Chondrocyte (in vitro differentiated cells): ENCODE measurements at regions not wholly inside any gene's neighbourhood (a gene's known extent, or its start where the extent isn't known, plus 50 kb on each side); places are given as distances from the start of the nearest gene placed in this dataset.
"Not testable (repeated sequence)": the region's sequence is repeated elsewhere in the genome, so short reads cannot be mapped to it uniquely, and the experiment has no call there.

Experiments used
- DNase-seq: peaks from one replicate; pipeline ENCODE4 v3.0.0; 2021; ENCODE audit warnings: mixed read lengths, low spot score
- H3K27ac Mint-ChIP-seq: one replicate; pipeline ENCODE4 v1.8.0; 2021; ENCODE audit warnings: mild to moderate bottlenecking, moderate library complexity, mixed read lengths; ENCODE audit not compliant: unreplicated experiment
- H3K27me3 Mint-ChIP-seq: 2 replicates; pipeline ENCODE4 v1.8.0; 2021; ENCODE audit warnings: low read depth, mixed read lengths
- H3K36me3 Mint-ChIP-seq: 2 replicates; pipeline ENCODE4 v1.8.0; 2021; ENCODE audit warnings: low read depth, mixed read lengths
- H3K4me1 Mint-ChIP-seq: 2 replicates; pipeline ENCODE4 v1.8.0; 2021; ENCODE audit warnings: low read depth, mild to moderate bottlenecking, mixed read lengths
- H3K4me3 Mint-ChIP-seq: one replicate; pipeline ENCODE4 v1.8.0; 2021; ENCODE audit warnings: mild to moderate bottlenecking, moderate library complexity, mixed read lengths; ENCODE audit not compliant: unreplicated experiment
- H3K9me3 Mint-ChIP-seq: 2 replicates; pipeline ENCODE4 v1.8.0; 2021; ENCODE audit warnings: low read depth, mixed read lengths
- CTCF ChIP-seq: fragments of 200-600 bp; sonication (generic); IDR thresholded peaks from 2 replicates; pipeline ENCODE4 v1.5.0; 2021; ENCODE audit warnings: antibody characterized with exemption, mild to moderate bottlenecking, moderate library complexity

- Mint-ChIP-seq H3K4me1 (peaks cover 27% of the 10 kb centered on the region), H3K36me3 (no peaks in the 10 kb centered on the region), H3K27me3 (no peaks in the 10 kb centered on the region), H3K27ac (no peak overlapping the region), H3K4me3 (no peak overlapping the region), H3K9me3 (no peaks in the 10 kb centered on the region)
- no peak for TF ChIP-seq CTCF
- DNase-seq: no peak
Observed at GRCh38 chr7:17046259-17046658, 164.5 kb upstream of the AGR3 start.

GRCh38 chr7:17046666-17047065, 164.9 kb upstream of the AGR3 start:
- H3K4me1 Mint-ChIP-seq: peaks cover 23% of the 10 kb centered on the region
- no peaks in the 10 kb centered on the region for H3K27me3 Mint-ChIP-seq
- H3K36me3 Mint-ChIP-seq: no peaks in the 10 kb centered on the region
- H3K9me3 Mint-ChIP-seq: no peaks in the 10 kb centered on the region
- no peak for TF ChIP-seq CTCF
- no peak overlapping the region for H3K27ac Mint-ChIP-seq
- no peak overlapping the region for H3K4me3 Mint-ChIP-seq
- no peak for DNase-seq

- H3K27me3 Mint-ChIP-seq, H3K36me3 Mint-ChIP-seq, H3K27ac Mint-ChIP-seq, H3K9me3 Mint-ChIP-seq, DNase-seq, H3K4me3 Mint-ChIP-seq: not testable (repeated sequence)
- H3K4me1 Mint-ChIP-seq: peaks cover 14% of the 10 kb centered on the region
Observed at GRCh38 chr7:17053164-17053563, 171.4 kb upstream of the AGR3 start.

- H3K4me3 Mint-ChIP-seq: no peak overlapping the region
- H3K9me3 Mint-ChIP-seq: peaks cover 4% of the 10 kb centered on the region
- DNase-seq: no peak
- H3K27me3 Mint-ChIP-seq: no peaks in the 10 kb centered on the region
- no peak for TF ChIP-seq CTCF
- H3K36me3 Mint-ChIP-seq: peaks cover 2% of the 10 kb centered on the region
- no peak overlapping the region for H3K27ac Mint-ChIP-seq
- H3K4me1 Mint-ChIP-seq: peaks cover 24% of the 10 kb centered on the region
Observed at GRCh38 chr7:17054206-17054605, 172.4 kb upstream of the AGR3 start.

- H3K4me1 Mint-ChIP-seq: peaks cover 24% of the 10 kb centered on the region
Observed at GRCh38 chr7:17054836-17055235, 173.1 kb upstream of the AGR3 start.

More at GRCh38 chr7:17054836-17055235, 173.1 kb upstream of the AGR3 start:
- H3K27ac Mint-ChIP-seq: no peak overlapping the region
- no peak overlapping the region for H3K4me3 Mint-ChIP-seq
- no peak for DNase-seq
- peaks cover 4% of the 10 kb centered on the region for H3K9me3 Mint-ChIP-seq
- TF ChIP-seq CTCF: no peak
- H3K36me3 Mint-ChIP-seq: peaks cover 2% of the 10 kb centered on the region
- H3K27me3 Mint-ChIP-seq: no peaks in the 10 kb centered on the region
